K562 (cell line): ENCODE measurements at regions not wholly inside any gene's neighbourhood (a gene's known extent, or its start where the extent isn't known, plus 50 kb on each side); places are given as distances from the start of the nearest gene placed in this dataset.

Source experiments
- EZH2 ChIP-seq: IDR thresholded peaks from 2 replicates; pipeline ENCODE4 v1.6.1; 2012; ENCODE audit warnings: low read depth, mild to moderate bottlenecking, inconsistent platforms, low read length, borderline replicate concordance
- REST ChIP-seq, 2 experiments: fragments of 450-650 bp; formaldehyde crosslinking in 1 of 2; IDR thresholded peaks; 2 replicates each; pipeline versions ENCODE4 v1.4.0 to v1.6.1; 2014 to 2020; ENCODE audit warnings: mild to moderate bottlenecking in 2 of 2, borderline replicate concordance in 1 of 2, low read depth in 1 of 2
- ZNF444 ChIP-seq: fragments of 250-450 bp; sonication (Bioruptor Pico); IDR thresholded peaks from 2 replicates; pipeline ENCODE4 v1.4.0; 2020; ENCODE audit warnings: mild to moderate bottlenecking, moderate library complexity

GRCh38 chr3:107894998-107895397 lies 195.8 kb downstream of the CD47 start:
- TF ChIP-seq ZNF444 (CRISPR knock-in tag) (no peak), REST (IDR thresholded peaks at IDR 0.05; ENCODE audit: borderline replicate concordance) (no peak), REST (CRISPR knock-in tag; IDR thresholded peaks at IDR 0.05; ENCODE audit: low read depth) (no peak), EZH2 (no peak)
